CD4-positive, alpha-beta T cell treated with Interferon alpha-2 for 1 hour (primary cell): ENCODE measurements at regions not wholly inside any gene's neighbourhood (a gene's known extent, or its start where the extent isn't known, plus 50 kb on each side); places are given as distances from the start of the nearest gene placed in this dataset.
"Not testable (repeated sequence)": the region's sequence is repeated elsewhere in the genome, so short reads cannot be mapped to it uniquely, and the experiment has no call there.

Experiments used
- DNase-seq, 2 donors: peaks; one replicate each; pipeline ENCODE4 v3.0.0-alpha.2; 2020 to 2022

DNA sequence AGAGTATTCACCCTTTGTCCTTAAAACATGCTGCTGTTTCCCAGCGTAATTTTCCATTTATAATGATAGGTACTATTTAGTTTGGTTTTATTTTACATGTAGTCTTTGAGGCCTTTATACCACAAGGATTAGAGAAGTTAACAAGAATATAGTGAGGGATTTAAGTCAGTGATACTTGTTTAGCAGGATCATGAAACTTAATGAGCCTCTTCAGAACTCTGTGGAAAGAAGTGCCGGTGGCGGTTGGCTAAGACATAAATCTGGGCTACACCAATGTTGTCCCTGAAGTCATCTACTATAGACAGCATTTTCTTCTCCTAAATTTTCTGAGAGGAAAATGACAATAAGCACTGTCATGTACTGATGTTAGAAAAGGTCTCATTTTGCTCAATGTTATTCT lies 1226.0 kb upstream of the SEL1L start:
- no peak for DNase-seq

DNA sequence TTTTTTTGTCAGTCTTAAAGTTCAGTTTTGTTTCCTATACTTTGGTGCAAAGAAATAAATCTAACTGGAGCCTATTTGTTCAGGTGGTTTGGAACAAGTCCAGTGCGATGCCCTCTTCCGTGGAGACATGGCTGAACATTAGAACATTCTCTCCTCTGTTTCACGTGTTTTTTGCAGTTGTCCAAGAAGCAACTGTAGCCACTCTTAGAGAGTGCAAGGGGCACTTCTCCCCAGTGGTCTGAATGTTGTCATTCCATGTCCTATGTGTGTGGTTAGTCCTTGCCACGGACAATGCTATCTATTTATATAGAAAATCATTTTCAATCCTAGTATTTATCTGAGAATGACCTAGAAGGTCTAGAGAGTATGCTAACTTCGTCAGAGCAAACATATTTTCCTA lies 1232.5 kb upstream of the SEL1L start:
- DNase-seq: no peak

DNA sequence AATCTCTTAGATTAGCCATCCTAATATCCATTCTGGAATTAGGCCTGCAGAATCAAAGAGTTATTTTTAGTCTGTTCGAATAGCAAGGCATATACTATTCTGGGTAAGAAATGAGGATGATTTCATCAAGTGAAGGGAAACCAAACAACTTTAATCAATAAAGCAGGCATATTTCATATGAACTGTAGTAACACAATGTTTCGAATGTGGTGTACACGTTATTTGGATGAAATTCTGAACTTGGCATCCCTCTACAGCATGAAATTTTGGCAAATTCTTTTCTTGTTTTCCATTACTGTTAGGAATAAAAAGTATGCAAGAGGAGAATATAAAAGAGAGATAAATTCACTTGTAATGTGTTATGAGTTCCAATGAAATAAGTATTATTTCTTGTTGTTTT lies 1233.3 kb upstream of the SEL1L start:
- no peak for DNase-seq

DNA sequence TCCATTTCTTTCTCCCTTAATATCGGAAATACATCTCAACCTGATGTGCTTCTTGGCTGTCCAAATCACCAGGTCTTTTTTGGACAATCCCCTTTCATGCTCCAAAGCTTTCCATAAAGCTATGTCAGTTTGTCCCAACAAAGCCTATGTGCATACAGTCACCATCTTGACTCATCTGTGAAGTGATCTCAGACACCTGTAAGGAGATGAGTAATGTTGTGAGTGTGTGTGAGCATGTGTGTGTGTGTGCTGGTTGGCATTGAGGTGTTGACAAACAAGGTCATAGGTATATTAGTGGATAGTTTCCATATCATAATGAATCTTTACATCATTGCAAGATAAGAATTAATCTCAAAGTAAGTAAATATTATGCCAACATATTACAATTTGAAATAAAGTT lies 1243.3 kb upstream of the SEL1L start:
- no peak for DNase-seq

DNA sequence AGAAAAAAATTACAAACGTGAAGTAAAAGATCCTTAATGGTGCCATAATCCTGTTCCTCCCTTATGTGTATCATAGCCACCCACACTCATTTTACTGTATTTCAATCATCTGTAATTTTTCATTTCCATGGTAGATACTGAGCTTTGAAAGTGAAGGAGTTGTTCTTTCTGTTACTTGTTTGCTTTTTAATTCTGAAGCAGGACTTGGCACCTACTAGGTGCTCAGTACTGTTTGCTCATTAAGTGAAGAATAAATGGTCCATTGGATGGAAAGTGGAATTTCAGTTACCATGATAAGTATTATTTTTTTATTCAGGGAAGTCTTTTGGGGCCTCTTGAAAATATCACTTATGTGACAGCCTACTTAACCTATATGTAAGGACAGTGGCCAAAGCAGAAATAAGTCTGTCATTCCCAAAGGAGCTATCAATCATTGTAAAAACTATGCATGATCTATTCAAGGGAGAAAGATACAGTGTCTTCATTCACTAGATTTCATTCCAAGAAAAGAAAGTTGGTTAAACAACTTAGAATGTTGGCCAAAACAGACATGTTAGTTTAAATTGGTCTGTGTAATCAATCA lies 1244.4 kb upstream of the SEL1L start:
- no peak for DNase-seq

DNA sequence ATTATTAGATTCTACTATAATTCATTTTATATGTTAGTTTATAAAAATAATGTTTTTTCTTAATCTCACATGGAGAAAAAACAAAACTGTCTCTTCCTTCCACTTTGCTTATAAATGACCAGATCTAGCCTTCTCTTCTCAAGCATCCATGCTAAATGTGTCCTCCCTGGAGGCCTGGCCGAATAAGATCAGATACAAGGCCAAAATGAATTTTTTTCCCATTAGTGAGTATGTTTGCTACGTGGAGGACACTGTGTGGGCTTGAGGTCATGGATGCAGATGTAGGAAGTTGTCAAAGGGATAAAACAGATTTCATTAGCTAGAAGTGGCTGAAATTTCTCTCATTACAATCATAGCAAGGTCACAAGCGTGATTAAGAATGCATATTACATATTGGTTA lies 1244.9 kb upstream of the SEL1L start:
- DNase-seq: no peak

DNA sequence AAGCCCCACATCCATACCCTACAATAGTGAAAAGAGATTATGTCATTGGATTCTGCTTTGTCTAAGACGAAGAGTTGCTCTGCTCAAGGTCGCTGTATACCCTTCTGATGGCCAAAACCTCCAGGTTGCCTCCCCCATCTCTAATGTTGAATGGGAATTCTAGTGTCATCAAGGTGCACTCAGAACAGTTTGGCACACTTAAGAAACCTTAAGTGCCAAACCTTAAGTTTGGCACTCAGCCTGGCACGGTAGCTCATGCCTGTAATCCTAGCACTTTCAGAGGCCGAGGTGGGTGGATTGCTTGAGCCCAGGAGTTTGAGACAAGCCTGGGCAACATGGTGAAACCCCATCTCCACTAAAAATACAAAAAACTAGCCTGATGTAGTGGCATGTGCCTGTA lies 1245.6 kb upstream of the SEL1L start:
- no peak for DNase-seq

DNA sequence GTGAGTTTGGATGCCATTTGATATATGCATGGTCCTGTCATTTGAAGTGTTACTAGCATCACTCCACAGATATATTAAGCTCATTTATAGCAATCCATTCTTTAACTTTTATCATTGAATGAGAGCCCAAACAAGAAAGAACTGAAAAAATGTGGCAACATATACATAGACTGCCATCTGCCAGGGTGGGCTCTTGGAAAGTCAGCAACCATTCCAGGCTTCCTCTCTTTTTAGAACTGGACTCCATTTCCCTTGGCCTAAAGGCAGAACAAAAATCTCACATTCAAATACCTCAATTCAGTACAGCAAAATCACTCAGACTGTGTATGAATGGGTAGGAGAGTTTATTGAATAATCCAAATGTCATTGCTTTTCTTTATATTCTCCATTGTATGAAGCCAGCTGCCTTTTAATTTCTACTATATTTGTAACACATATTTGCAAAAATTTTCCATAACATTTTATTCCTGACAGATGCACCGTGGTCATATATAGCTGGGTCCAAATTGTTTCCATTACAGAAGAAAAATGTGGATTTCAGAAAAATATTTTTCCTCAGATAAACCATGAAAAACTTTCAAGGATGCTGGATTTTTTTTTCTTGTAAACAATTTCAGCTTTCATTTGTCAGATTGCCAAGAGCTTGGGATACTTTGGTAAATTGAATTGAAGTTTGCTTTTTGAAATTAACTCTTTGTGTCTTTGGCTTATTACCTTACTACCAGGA lies 1252.3 kb upstream of the SEL1L start:
- DNase-seq: no peak

DNA sequence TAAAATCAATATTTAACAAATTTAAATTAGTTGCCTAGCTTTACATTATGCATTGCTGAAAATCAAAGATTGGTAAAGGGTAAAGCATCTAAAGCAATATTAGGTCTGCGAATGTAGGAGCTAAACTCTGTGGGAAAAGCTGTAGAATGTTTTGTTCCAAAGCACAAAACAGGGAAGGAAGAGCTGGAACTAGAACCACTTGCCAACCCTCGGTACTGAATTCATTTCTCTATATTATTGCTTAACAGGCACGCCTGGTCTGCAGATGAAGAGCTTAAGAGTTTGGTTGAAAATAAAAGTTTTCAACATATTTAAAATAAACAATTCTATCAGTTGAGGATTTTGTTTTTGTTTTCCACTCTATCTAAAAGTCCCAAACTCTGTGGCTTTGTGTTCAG lies 1252.8 kb upstream of the SEL1L start:
- DNase-seq: no peak

DNA sequence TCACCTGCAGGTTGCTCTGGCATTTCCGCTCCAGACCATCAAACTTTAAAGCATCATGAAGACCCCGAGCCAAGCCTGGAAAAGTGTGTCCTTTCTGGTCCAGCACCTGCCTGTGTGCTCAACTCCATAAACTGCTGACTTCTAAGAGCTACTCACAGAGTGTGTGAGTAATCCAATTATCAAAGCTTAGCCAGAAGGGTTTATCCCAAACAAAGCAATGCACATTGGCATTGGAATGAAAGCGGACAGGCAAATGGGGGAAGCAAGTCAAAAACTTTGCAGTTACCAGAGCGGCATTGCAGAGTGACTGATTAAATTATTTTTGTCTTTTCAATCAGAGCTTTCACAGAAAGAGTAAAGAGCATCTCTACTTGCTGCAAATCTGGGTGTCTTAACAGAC lies 1262.4 kb upstream of the SEL1L start:
- DNase-seq: no peak

DNA sequence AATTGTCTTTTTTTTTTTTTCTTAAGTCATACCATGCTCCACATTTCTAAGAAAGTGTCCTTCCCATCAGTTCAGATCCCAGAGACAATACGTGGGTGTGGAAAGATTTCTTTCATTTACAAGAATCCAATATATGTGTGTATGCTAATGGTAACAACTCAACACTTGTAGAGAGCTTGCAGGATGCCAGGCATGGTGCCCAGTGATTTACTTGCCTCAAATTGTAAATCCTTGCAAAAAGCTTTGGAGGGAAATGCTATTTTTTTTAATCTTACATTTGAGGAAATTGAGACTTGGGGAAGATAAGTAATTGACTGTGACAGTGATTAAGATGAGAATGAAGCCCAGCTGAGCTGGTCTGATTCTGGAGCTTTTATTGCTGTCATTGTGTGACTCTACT lies 1264.6 kb upstream of the SEL1L start:
- DNase-seq: no peak

DNA sequence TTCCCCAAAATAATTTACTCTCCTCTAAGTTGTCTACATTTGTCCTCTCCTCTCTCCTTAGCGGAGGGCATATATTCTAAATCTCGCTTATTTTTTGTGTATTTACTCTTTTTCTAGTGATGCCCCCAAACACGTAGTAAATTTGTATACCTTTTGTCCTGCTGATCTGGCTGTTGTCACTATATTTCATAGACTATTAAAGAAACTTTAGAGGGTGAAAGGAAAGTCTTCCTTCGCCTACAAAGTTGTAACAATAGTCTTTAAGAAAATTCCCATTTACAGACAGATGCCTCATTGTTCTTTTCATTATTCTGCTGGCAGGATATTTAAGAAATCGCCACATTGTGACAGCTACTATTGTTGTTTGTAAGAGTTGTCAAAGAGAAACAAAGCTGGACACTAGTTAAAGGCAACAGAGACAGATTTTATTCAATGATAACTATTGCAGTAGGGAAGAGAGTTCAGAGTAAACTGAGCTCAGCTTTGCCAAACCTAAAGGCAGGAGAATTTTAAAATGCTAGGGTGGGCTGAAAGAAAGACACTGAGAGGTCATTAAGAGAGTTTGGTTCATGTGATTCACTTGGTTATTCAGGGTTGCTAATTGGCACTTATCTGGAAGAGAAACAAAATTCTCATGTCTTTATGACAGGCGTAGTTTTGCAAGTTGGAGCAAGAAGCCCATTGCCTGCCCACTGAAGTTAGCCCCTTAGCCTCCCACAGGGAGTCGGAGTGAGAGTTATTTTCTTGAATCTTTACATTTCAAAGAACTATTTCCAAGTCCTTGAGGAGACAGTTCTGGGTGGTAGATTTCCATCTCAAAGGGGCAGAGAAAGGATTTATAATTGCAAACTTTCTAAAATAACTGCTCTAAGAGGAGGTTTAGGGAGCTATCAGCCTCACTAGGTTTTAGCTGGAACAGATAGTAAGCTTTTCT lies 1272.5 kb upstream of the SEL1L start:
- DNase-seq: no peak

DNA sequence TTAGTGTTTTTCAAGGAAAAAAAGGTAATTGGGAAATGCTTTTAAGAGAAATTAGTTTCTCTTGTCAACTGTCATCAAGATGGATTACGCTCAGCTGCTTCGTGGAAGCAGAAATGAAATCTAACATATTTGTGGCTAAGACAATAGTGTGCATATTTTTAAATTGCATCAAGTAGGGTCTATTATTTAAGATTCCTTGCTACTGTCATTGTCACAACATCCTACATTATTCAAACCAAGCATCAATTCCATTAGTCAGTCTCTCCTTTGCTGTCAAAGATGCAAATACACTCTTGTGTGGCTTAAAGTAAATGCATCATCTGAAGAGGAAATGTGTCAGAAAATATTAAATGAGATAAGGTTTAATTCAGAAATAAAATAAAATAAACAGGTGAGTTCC lies 1277.6 kb upstream of the SEL1L start:
- no peak for DNase-seq

DNA sequence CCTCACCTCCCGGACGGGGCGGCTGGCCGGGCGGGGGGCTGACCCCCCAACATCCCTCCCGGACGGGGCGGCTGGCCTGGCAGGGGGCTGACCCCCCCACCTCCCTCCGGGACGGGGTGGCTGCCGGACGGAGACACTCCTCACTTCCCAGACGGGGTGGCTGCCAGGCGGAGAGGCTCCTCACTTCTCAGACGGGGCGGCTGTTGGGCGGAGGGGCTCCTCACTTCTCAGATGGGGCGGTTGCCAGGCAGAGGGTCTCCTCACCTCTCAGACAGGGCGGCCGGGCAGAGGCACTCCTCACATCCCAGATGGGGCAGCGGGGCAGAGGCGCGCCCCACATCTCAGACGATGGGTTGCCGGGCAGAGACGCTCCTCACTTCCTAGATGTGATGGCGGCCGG lies 1280.7 kb upstream of the SEL1L start:
- not testable (repeated sequence) for DNase-seq

DNA sequence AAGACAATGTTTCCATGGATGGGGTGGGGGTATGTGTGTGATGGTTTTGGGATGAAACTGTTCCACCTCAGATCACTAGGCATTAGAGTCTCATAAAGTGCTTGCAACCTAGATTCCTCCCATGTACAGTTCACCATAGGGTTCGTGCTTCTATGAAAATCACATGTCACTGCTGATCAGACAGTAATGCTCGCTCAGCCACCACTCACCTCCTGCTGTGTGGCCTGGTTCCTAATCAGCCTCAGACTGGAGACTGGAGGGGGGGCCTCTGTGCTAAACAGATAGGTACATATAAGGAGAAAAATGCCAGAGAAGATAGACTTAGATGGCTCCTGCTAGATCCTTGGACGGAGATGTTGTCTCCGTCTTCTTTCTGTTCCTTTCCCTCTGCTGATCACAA lies 1296.9 kb upstream of the SEL1L start:
- DNase-seq: no peak

DNA sequence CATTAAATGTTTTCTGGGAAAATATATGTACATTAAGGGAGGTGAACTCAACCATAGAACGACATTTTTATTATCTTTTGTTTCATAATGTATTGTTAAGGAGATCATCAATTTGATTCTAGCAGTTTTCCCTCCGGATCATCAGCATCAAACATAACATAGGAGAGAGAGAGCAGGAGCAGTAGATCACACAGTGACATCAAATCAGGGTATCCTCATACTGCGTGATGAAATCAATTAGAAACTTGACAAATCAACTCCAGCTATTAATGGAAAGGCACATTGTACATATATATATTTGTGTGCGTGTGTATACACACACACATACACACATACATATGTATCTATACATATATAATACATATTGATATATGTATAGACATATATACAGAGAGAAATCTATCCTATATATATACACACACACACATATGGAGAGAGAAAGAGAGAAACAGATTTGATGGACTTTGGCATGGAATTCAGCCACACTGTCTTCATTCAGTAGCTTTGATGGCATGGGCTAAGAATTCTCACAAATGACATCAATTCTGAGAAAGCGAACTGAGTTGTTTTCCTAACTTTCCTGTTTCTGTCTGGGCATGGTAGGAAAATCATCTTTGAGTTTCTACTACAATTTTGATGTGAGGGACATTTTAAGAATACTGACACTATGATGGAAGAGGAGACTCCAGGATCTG lies 1302.8 kb upstream of the SEL1L start:
- DNase-seq: no peak

DNA sequence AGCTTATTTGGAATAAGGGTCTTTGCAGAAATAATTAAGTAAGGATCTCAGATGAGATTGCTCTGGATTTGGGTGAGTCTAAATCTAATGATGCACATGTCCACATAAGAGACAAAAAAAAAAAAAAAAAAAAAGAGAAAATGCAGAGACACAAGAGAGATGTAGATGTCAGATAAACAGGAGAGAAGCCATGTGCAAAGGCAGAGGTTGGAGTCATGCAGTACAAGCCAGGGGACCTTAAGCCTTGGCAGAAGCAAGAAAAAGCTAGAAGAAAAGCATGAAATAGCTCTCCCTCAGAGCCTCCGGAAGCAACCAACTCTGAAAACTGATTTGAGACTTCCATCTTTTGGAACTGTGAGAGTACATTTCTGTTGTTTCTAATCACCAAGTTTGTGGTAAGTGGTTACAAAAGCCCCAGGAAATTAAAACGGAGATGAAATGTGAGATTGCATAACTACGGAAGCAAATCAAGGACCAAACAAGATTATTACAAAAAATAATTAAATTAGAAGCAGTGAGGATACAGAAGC lies 1304.0 kb upstream of the SEL1L start:
- no peak for DNase-seq

DNA sequence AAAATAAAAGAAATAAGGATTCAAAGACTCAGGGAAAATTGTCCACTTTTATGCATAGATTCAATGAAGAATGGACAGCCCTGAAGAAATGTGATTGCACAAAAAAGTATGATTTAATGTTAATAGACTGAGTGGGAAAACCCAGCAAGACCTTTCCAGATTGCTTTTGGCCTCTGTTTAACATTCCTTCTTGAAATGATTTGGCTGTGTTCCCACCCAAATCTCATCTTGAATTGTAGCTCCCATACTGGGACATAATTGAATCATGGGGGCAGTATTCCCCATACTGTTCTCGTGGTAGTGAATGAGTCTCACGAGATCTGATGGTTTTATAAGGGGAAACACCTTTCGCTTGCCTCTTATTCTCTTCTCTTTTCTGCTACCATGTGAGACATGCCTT lies 1316.9 kb upstream of the SEL1L start:
- DNase-seq: no peak

DNA sequence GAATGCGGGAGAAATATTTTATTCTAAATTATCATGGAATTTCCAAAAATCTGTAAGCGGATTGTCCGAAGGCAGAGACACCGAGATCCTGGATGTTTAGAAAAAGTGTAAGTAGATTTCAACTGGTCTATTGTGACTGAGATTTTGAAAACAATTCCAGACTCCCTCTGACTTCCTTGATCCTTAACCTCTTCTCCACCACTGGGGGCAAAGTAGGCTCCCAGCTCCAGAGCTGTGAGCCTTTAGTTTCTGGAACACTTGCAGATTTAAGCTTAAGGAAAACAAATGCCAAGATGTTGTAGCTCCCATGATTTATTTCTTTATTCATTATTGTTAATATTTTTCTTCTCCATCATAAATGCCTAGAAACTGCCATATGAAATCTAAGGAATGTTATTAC lies 1320.5 kb upstream of the SEL1L start:
- no peak for DNase-seq

DNA sequence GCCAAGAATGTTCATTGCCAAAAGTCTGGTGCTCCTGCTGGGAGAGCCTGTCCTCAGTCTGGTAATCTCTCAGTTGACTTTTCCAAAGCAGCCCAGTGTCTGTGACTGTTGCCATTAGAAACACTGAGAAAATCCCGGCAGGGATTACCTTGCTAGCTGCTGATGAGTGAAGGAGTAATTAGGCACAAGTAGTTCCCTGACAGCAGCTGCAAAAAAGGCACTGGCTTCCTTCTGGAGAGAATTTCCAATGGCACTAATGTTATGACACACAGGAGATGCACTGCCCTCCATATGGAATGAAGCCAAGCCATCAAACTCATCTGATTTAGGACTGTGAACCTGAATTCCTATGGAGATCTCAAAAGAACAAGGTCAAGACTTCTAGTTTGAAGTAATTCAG lies 1321.2 kb upstream of the SEL1L start:
- DNase-seq: no peak

DNA sequence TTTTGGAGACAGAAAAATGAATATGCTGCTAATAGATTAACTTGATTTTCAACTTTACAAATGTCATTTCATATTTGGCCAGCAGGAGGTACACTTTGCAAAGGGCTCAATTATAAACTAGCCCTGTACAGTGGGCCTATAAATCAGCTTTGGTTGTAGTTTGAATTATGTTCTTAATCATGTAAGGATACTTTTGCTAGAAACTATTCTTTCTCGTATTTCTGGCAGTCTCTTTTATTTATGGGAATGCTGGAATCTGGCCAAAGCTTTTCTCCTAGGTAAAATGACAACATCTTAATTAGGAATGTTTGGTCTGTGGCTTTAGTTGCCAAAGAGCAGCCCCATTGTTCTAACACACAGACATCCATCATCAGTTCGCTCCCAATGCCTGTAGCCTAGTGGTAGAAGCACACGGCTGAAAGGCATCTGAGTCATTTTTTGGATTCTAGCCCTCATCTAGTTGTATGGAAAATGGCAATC lies 1322.3 kb upstream of the SEL1L start:
- no peak for DNase-seq

DNA sequence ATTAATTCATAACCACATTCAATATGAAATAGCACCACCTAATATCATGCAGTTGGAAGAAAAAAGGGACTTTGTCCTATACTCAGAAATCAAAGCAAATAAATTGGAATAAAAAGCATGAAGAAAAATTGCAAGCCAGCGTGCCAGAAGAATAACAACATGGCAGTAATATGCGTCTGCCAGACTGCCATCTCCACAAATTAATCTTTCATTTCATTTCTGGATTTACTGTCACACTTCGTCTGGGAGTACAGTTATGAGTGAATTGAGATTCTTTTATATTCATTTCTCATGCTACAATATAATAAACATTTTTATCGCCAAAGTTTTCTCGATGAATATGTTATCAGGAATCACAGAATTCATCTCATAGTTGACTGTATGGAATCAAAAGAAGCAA lies 1327.7 kb upstream of the SEL1L start:
- no peak for DNase-seq

DNA sequence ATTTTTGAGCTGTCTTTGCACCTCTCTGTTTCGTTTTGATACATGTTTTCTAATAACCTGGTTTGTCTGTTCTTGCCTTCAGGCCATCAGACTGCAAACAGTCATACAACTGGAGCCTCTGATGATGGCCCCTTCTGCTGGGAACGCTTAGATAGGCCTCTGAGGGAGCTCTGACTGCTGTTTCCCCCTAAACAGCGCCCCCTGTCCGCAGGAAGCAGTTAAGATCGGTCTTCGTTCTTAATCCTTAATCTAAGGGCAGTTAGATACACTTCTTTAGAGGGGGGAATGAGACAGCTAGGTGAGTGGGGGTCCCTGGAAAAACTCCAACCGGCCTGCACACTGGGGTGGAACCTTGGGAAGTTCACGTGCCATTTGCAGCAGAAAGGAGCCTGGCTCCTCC lies 1338.8 kb upstream of the SEL1L start:
- DNase-seq: no peak
